GM12874 (cell line): ENCODE measurements at regions not wholly inside any gene's neighbourhood (a gene's known extent, or its start where the extent isn't known, plus 50 kb on each side); places are given as distances from the start of the nearest gene placed in this dataset.

Experiments
- TF ChIP-seq, protein P1 (sequence below): IDR thresholded peaks from 2 replicates; pipeline ENCODE4 v1.5.1; 2011; ENCODE audit warnings: low read depth, mild to moderate bottlenecking, control low read depth, low read length, moderate library complexity; ENCODE audit not compliant: insufficient read depth

DNA sequence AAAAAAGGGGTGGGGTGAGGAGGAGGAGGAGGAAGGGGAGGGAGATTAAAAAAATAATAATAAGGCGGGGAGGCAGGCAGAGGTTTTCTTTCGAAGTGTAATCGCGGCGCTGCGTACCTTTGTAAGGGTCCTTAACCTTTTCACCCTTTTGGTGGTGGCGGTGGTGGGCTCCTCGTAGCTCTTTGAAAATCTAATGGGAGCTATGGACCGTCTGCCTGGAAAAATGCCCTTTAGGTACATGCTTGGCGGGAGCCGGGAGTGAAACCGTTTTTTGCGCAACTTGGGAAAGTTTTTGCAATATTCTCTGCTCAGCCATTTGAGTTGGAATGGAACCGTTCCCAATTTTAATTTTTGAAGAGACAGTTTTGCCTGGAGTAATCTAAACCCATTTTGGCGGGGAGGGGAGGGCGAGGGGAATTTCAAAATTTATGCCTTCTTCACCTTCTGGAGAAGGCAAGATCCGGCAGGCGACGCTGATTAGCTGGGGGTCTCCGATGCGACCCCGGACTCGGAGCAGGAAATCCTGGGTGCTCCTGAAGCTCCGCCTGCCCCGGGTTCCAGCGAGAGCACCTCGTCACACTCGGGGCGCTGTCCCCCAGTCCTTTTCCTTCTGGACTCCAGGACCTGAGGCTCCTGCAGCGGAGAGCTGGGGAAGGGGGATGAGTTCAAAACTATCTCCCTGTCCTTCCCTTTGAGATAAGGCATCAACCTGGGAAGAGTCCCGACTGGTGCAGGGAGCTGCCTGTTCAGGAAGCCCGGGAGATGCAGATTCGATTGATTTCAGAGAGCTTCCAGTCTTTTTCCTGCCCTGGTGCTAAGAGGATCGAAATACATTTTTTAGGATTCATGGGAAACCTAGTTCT, 74.6 kb upstream of the TBX5 start:
- TF ChIP-seq, protein P1, sequence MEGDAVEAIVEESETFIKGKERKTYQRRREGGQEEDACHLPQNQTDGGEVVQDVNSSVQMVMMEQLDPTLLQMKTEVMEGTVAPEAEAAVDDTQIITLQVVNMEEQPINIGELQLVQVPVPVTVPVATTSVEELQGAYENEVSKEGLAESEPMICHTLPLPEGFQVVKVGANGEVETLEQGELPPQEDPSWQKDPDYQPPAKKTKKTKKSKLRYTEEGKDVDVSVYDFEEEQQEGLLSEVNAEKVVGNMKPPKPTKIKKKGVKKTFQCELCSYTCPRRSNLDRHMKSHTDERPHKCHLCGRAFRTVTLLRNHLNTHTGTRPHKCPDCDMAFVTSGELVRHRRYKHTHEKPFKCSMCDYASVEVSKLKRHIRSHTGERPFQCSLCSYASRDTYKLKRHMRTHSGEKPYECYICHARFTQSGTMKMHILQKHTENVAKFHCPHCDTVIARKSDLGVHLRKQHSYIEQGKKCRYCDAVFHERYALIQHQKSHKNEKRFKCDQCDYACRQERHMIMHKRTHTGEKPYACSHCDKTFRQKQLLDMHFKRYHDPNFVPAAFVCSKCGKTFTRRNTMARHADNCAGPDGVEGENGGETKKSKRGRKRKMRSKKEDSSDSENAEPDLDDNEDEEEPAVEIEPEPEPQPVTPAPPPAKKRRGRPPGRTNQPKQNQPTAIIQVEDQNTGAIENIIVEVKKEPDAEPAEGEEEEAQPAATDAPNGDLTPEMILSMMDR = no peak

DNA sequence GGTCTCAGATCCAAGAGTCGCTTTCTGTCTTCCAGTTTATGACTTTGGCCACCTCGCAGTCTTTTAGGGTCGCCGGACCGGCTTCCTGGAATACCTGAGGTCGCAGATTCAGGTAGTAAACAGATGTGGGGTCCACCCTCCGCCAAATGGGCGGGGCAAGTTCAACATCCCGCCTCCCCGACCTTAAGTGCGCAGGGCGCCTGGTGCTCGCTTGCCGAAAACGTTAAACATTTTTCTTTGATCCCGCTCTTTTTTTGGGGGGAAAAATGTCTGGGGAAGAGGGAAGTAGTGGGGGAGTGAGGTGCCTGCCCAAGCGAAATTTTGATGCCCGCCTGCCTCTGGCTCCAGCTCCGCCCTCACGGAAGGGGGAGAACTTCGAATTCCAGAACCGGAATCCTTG, 73.9 kb upstream of the TBX5 start:
- TF ChIP-seq, protein P1 = no peak

DNA sequence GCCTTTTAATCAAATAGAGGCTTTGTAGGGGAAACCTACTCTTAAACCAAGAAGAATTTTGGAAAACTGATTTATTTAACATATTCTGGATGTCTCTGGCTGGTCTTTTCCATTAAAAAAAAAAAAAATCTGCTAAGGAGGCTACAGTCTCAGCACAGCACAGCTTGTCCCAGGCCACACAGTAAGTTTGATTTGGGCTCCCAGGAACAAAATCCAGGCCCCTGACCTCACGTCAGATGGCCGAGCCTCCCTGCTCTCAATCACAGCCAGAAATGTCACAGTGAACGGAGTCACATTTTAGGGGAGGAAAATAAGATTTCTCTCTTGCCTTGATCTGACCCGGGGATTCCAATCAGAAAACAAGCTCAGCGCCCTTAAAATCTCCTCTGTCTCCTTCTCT, 72.9 kb upstream of the TBX5 start:
- TF ChIP-seq, protein P1 = no peak

DNA sequence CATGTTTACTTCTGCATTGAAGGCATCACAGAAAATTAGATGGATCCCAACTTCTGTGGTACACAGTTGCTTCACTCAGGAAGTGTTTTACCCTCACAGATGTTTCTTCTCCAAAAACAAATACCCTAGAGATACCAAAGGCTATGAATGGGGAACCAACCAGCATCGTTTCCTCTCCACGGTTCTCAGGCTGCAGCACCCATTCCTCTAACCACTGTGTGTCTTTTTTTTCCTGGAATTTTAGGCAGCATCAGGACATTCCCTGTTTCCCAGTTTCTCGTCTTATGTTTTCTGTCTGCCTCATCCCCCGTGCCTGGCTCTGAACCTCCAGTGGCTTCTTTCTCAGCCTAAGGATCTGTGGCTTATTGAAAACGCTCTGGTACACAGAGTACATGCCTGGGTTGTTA, 72.0 kb upstream of the TBX5 start:
- TF ChIP-seq, protein P1 = no peak

DNA sequence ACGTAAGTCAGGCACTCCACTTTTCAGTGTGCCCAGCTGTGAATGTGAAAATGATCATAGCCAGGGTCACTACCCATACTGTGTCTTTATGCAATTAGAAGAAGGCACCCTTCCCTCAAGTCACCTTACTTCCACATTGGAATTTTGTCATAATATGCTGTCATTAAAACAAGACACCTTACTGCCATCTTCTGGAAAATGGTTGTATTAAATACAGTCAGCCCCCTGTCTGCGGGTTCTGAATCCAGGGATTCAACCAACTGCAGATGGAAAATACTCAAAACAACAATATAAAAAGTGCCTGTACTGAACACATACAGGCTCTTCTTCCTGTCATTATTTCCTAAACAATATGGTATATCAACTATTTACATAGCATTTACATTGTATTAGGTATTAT, 70.2 kb upstream of the TBX5 start:
- TF ChIP-seq, protein P1 = no peak

DNA sequence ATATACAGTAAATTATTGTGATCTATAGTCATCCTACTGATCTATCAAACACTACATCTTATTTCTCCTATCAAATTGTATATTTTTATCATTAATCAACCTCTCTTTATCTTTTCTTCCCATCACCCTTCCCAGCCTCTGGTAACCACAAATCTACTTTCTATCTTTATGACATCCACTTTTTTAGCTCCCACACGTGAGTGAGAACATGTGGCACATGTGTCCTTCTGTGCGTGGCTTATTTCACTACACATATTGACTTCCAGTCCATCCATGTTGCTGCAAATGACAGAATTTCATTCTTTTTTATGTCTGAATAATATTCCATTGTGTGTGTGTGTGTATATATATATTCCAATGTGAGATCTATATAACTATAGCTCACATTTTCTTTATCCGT, 67.8 kb upstream of the TBX5 start:
- TF ChIP-seq, protein P1 = no peak

DNA sequence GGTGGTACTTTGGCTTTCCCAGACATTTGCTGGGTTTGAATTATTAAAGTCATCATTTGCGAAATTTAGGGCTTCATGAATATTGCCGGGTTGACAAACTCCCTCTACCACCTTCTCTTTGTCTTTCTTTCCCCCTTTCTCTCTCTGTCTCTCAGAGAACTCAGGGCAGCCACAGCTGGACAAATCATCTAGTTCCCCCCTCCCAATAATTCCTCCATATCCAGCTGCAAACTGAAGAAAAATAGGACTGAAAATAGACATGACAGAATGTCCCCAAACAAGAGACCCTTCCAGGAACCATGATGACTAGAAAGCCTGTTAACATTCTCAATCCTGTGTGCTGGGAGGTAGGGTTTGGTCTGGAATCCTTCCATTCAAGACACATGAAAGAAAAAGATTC, 67.1 kb upstream of the TBX5 start:
- TF ChIP-seq, protein P1 = no peak
